Endothelial cell of umbilical vein (primary cell): ENCODE measurements at regions not wholly inside any gene's neighbourhood (a gene's known extent, or its start where the extent isn't known, plus 50 kb on each side); places are given as distances from the start of the nearest gene placed in this dataset.

Experiments
- EZH2 ChIP-seq: IDR thresholded peaks from 2 replicates; pipeline ENCODE4 v1.6.1; 2012; ENCODE audit warnings: borderline replicate concordance, low read depth, mild to moderate bottlenecking, moderate library complexity, low read length, inconsistent platforms; ENCODE audit not compliant: severe bottlenecking
- FOS ChIP-seq: IDR thresholded peaks from 2 replicates; pipeline ENCODE4 v1.6.1; 2011; ENCODE audit warnings: mild to moderate bottlenecking, low read length, moderate library complexity, borderline replicate concordance; ENCODE audit not compliant: insufficient read depth
- JUN ChIP-seq: IDR thresholded peaks from 2 replicates; pipeline ENCODE4 v1.6.1; 2011; ENCODE audit warnings: borderline replicate concordance, low read depth; ENCODE audit not compliant: insufficient read length, insufficient read depth
- POLR2A ChIP-seq: IDR thresholded peaks from 2 replicates; pipeline ENCODE4 v1.6.1; 2012; ENCODE audit warnings: low read depth, mild to moderate bottlenecking, control low read depth, low read length
- POLR2AphosphoS5 ChIP-seq: IDR thresholded peaks from 2 replicates; pipeline ENCODE4 v1.6.1; 2012; ENCODE audit warnings: low read depth, mild to moderate bottlenecking, control low read depth, low read length, moderate library complexity; ENCODE audit not compliant: insufficient read depth
- TF ChIP-seq, protein P1 (sequence below), 2 donors: IDR thresholded peaks; 1 replicate in 1 of 2; 2 replicates in 1 of 2; pipeline ENCODE4 v1.5.1; 2011; ENCODE audit warnings: low read length in 2 of 2, mild to moderate bottlenecking in 2 of 2, moderate library complexity in 2 of 2, control low read depth in 1 of 2, inconsistent platforms in 1 of 2, low read depth in 1 of 2; ENCODE audit not compliant: insufficient read depth in 1 of 2; ENCODE audit errors: extremely low read depth in 1 of 2
- TF ChIP-seq, protein P2 (sequence below): IDR thresholded peaks from 2 replicates; pipeline ENCODE4 v1.6.1; 2011; ENCODE audit not compliant: insufficient read depth, insufficient read length

DNA sequence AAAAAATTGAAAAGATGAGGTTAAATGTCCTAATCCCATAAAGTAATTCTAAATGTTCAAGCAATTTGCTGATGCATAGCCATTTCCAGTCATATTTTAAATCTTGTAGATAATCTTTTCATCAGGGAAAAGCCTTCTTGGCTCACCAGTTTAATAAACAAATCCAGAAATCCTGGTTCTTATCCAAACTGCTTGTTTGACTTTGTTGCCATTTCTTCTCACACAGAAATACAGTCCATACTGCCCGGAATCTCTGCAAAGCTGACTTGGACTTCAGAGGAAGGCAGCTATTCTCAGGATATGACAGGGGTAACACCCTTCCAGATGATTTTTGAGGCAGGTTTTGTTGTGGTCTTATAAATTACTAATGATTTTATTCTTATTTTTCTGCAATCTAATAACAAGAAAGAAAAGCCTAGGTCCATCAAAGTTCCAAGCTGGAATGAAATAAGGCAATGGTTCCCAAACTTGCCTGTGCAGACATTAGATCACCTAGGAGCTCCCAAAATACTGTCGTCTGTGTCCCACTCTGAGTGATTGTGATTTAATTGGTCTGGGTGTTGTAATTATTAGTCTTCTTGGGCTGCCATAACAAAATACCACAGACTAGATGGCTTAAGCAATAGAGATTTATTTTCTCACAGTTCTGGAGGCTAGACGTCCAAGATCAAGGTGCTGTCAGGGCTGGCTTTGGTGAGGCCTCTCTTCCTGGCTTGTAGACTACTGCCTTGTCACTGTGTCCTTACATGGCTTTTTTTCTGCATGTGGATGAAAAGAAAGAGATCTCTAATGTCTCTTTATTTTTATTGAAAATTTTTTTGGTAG is 55.1 kb upstream of the RCE1 start:
- TF ChIP-seq, protein P1, sequence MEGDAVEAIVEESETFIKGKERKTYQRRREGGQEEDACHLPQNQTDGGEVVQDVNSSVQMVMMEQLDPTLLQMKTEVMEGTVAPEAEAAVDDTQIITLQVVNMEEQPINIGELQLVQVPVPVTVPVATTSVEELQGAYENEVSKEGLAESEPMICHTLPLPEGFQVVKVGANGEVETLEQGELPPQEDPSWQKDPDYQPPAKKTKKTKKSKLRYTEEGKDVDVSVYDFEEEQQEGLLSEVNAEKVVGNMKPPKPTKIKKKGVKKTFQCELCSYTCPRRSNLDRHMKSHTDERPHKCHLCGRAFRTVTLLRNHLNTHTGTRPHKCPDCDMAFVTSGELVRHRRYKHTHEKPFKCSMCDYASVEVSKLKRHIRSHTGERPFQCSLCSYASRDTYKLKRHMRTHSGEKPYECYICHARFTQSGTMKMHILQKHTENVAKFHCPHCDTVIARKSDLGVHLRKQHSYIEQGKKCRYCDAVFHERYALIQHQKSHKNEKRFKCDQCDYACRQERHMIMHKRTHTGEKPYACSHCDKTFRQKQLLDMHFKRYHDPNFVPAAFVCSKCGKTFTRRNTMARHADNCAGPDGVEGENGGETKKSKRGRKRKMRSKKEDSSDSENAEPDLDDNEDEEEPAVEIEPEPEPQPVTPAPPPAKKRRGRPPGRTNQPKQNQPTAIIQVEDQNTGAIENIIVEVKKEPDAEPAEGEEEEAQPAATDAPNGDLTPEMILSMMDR (IDR thresholded peaks at IDR 0.05; ENCODE audit: extremely low read depth in 1 of 2, insufficient read depth in 1 of 2, low read depth in 1 of 2, low read length in 2 of 2), result no peak
- TF ChIP-seq POLR2A, result no peak
- TF ChIP-seq FOS, result no peak
- TF ChIP-seq JUN, result no peak
- no peak for TF ChIP-seq EZH2
- no peak for TF ChIP-seq POLR2AphosphoS5
- TF ChIP-seq, protein P2, sequence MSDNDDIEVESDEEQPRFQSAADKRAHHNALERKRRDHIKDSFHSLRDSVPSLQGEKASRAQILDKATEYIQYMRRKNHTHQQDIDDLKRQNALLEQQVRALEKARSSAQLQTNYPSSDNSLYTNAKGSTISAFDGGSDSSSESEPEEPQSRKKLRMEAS, result no peak
